ENCODE measurements at regions not wholly inside any gene's neighbourhood (a gene's known extent, or its start where the extent isn't known, plus 50 kb on each side); places are given as distances from the start of the nearest gene placed in this dataset.

- no peak for DNase-seq
- Histone ChIP-seq H3K27me3 (ENCODE audit: insufficient read depth, low read depth) (no peaks in the 10 kb centered on the region), H3K4me3 (no peak overlapping the region), H3K9me3 (ENCODE audit: insufficient read depth, low read depth) (no peaks in the 10 kb centered on the region), H3K4me1 (replicated peaks; ENCODE audit: insufficient read depth) (no peaks in the 10 kb centered on the region), H3K27ac (no peak overlapping the region), H3K36me3 (ENCODE audit: low read depth) (no peaks in the 10 kb centered on the region), H4K20me1 (ENCODE audit: insufficient read depth) (no peaks in the 10 kb centered on the region), H3K4me2 (no peak overlapping the region), H3K79me2 (ENCODE audit: low read depth) (no peaks in the 10 kb centered on the region), H2AFZ (no peak overlapping the region), H3F3A (ENCODE audit: insufficient read depth, low read depth) (no peaks in the 10 kb centered on the region), H3K9me2 (ENCODE audit: insufficient read depth) (no peaks in the 10 kb centered on the region)
- intact Hi-C loops (cut with micrococcal nuclease; ENCODE audit: unreplicated experiment), result no loop called here
- no TSS peak for BruUV-seq (replicated peaks)
- CTCF ChIA-PET, result no interaction called here
- no peak for TF ChIP-seq CTCF (conservative IDR thresholded peaks at IDR 0.05)
- TF ChIP-seq EZH2 (IDR thresholded peaks at IDR 0.05; ENCODE audit: low read depth), result no peak
- POLR2A ChIA-PET (ENCODE audit: unreplicated experiment), result no interaction called here
Observed at GRCh38 chr13:47135800-47136503, 239.1 kb upstream of the HTR2A start.

GRCh38 chr13:47134939-47135489, 238.2 kb upstream of the HTR2A start:
- no peak for DNase-seq
- Histone ChIP-seq H3K4me2 (no peak overlapping the region), H3K27me3 (ENCODE audit: insufficient read depth, low read depth) (no peaks in the 10 kb centered on the region), H2AFZ (no peak overlapping the region), H3F3A (ENCODE audit: insufficient read depth, low read depth) (no peaks in the 10 kb centered on the region), H3K27ac (no peak overlapping the region), H3K9me3 (ENCODE audit: insufficient read depth, low read depth) (no peaks in the 10 kb centered on the region), H3K79me2 (ENCODE audit: low read depth) (no peaks in the 10 kb centered on the region), H3K4me1 (replicated peaks; ENCODE audit: insufficient read depth) (no peaks in the 10 kb centered on the region), H3K4me3 (no peak overlapping the region), H4K20me1 (ENCODE audit: insufficient read depth) (no peaks in the 10 kb centered on the region), H3K36me3 (ENCODE audit: low read depth) (no peaks in the 10 kb centered on the region), H3K9me2 (ENCODE audit: insufficient read depth) (no peaks in the 10 kb centered on the region)
- no TSS peak for BruUV-seq (replicated peaks)
- TF ChIP-seq EZH2 (IDR thresholded peaks at IDR 0.05; ENCODE audit: low read depth) (no peak), CTCF (conservative IDR thresholded peaks at IDR 0.05) (no peak)
- intact Hi-C loops (cut with micrococcal nuclease; ENCODE audit: unreplicated experiment), result no loop called here
- POLR2A ChIA-PET (ENCODE audit: unreplicated experiment), result no interaction called here
- CTCF ChIA-PET, result no interaction called here

GRCh38 chr13:47133011-47133445, 236.2 kb upstream of the HTR2A start:
- no peak overlapping the region for H3K4me2 ChIP-seq
- no peaks in the 10 kb centered on the region for H3K36me3 ChIP-seq (ENCODE audit: low read depth)

More at GRCh38 chr13:47133011-47133445, 236.2 kb upstream of the HTR2A start:
- Histone ChIP-seq H3K27ac (no peak overlapping the region), H4K20me1 (ENCODE audit: insufficient read depth) (no peaks in the 10 kb centered on the region), H3K27me3 (ENCODE audit: insufficient read depth, low read depth) (no peaks in the 10 kb centered on the region), H3K4me3 (no peak overlapping the region), H3K79me2 (ENCODE audit: low read depth) (no peaks in the 10 kb centered on the region), H2AFZ (no peak overlapping the region), H3K9me3 (ENCODE audit: insufficient read depth, low read depth) (no peaks in the 10 kb centered on the region), H3K9me2 (ENCODE audit: insufficient read depth) (no peaks in the 10 kb centered on the region), H3K4me1 (replicated peaks; ENCODE audit: insufficient read depth) (no peaks in the 10 kb centered on the region), H3F3A (ENCODE audit: insufficient read depth, low read depth) (no peaks in the 10 kb centered on the region)
- ChIA-PET CTCF (no interaction called here), POLR2A (ENCODE audit: unreplicated experiment) (no interaction called here)
- BruUV-seq (replicated peaks), result no TSS peak
- intact Hi-C loops (cut with micrococcal nuclease; ENCODE audit: unreplicated experiment), result no loop called here
- no peak for DNase-seq
- TF ChIP-seq EZH2 (IDR thresholded peaks at IDR 0.05; ENCODE audit: low read depth), result no peak
- no peak for TF ChIP-seq CTCF (conservative IDR thresholded peaks at IDR 0.05)

Measured in PC-9 (cell line).